ENCODE measurements at regions not wholly inside any gene's neighbourhood (a gene's known extent, or its start where the extent isn't known, plus 50 kb on each side); places are given as distances from the start of the nearest gene placed in this dataset.

DNA sequence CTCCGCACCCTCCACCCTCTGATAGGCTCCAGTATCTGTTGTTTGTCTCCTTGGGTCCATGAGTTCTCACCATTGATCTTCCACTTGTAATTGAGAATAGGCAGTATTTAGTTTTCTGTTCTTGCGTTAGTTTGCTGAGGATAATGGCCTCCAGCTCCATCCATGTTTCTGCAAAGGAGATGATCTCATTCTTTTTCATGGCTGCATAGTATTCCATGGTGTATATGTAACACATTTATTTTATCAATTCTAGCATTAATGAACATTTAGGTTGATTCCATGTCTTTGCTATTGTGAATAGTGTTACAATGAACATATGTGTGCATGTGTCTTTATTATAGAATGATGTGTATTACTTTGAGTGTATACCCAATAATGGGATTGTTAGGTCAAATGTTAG, 814.6 kb upstream of the FRG1 start:
- no peaks in the 10 kb centered on the region for H3K36me3 ChIP-seq (ENCODE audit: insufficient read depth, low read length)
- Mint-ChIP-seq H3K36me3 (ENCODE audit: low read depth) (no peaks in the 10 kb centered on the region), H3K9me3 (peaks cover 4% of the 10 kb centered on the region), H3K4me1 (ENCODE audit: low read depth) (no peaks in the 10 kb centered on the region), H3K27ac (no peak overlapping the region), H3K4me3 (no peak overlapping the region), H3K27me3 (no peaks in the 10 kb centered on the region)
- TF ChIP-seq, protein P1, sequence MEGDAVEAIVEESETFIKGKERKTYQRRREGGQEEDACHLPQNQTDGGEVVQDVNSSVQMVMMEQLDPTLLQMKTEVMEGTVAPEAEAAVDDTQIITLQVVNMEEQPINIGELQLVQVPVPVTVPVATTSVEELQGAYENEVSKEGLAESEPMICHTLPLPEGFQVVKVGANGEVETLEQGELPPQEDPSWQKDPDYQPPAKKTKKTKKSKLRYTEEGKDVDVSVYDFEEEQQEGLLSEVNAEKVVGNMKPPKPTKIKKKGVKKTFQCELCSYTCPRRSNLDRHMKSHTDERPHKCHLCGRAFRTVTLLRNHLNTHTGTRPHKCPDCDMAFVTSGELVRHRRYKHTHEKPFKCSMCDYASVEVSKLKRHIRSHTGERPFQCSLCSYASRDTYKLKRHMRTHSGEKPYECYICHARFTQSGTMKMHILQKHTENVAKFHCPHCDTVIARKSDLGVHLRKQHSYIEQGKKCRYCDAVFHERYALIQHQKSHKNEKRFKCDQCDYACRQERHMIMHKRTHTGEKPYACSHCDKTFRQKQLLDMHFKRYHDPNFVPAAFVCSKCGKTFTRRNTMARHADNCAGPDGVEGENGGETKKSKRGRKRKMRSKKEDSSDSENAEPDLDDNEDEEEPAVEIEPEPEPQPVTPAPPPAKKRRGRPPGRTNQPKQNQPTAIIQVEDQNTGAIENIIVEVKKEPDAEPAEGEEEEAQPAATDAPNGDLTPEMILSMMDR (IDR thresholded peaks at IDR 0.05) = no peak
- intact Hi-C loops (cut with DNase I, micrococcal nuclease) = no loop called here
- H3K9me3 ChIP-seq (ENCODE audit: control insufficient read depth in 1 of 2, insufficient read depth in 1 of 2, low read length in 2 of 2) = peaks cover 0 to 4% of the 10 kb centered on the region in 2 experiments
- CTCF ChIA-PET = no interaction called here
- POLR2A ChIA-PET = no interaction called here
- no peak overlapping the region for H3K27ac ChIP-seq (ENCODE audit: low read depth in 1 of 2, low read length in 2 of 2)
- H3K4me1 ChIP-seq (ENCODE audit: insufficient read depth, low read length) = no peaks in the 10 kb centered on the region
- H3K4me3 ChIP-seq (ENCODE audit: low read length) = no peak overlapping the region
- ATAC-seq (ENCODE audit: poor library complexity) = no peak
- DNase-seq = no peak
- H3K27me3 ChIP-seq (ENCODE audit: control insufficient read depth in 1 of 2, insufficient read depth in 2 of 2, low read length in 2 of 2) = no peaks in the 10 kb centered on the region

GRCh38 chr4:189128341-189128740, 812.3 kb upstream of the FRG1 start:
- ChIA-PET POLR2A (no interaction called here), CTCF (no interaction called here)
- Histone ChIP-seq H3K4me3 (ENCODE audit: low read length) (no peak overlapping the region), H3K27me3 (ENCODE audit: control insufficient read depth in 1 of 2, insufficient read depth in 2 of 2, low read length in 2 of 2) (no peaks in the 10 kb centered on the region), H3K27ac (ENCODE audit: low read depth in 1 of 2, low read length in 2 of 2) (no peak overlapping the region), H3K4me1 (ENCODE audit: insufficient read depth, low read length) (no peaks in the 10 kb centered on the region), H3K9me3 (ENCODE audit: control insufficient read depth in 1 of 2, insufficient read depth in 1 of 2, low read length in 2 of 2) (no peaks in the 10 kb centered on the region), H3K36me3 (ENCODE audit: insufficient read depth, low read length) (no peaks in the 10 kb centered on the region)
- Mint-ChIP-seq H3K27ac (no peak overlapping the region), H3K36me3 (ENCODE audit: low read depth) (no peaks in the 10 kb centered on the region), H3K9me3 (peaks cover 9% of the 10 kb centered on the region), H3K27me3 (no peaks in the 10 kb centered on the region), H3K4me3 (no peak overlapping the region), H3K4me1 (ENCODE audit: low read depth) (no peaks in the 10 kb centered on the region)
- TF ChIP-seq, protein P1 (IDR thresholded peaks at IDR 0.05) = no peak
- intact Hi-C loops (cut with DNase I, micrococcal nuclease) = no loop called here
- ATAC-seq (ENCODE audit: poor library complexity) = no peak
- no peak for DNase-seq

- POLR2A ChIA-PET = no interaction called here
- Mint-ChIP-seq H3K36me3 (ENCODE audit: low read depth) (no peaks in the 10 kb centered on the region), H3K4me3 (no peak overlapping the region), H3K27me3 (no peaks in the 10 kb centered on the region), H3K4me1 (ENCODE audit: low read depth) (no peaks in the 10 kb centered on the region), H3K27ac (no peak overlapping the region), H3K9me3 (peaks cover 9% of the 10 kb centered on the region)
- no peak overlapping the region for H3K27ac ChIP-seq (ENCODE audit: low read depth in 1 of 2, low read length in 2 of 2)
- H3K9me3 ChIP-seq (ENCODE audit: control insufficient read depth in 1 of 2, insufficient read depth in 1 of 2, low read length in 2 of 2) = no peaks in the 10 kb centered on the region
- ATAC-seq (ENCODE audit: poor library complexity) = no peak
- intact Hi-C loops (cut with DNase I, micrococcal nuclease) = no loop called here
- DNase-seq = no peak
- H3K27me3 ChIP-seq (ENCODE audit: control insufficient read depth in 1 of 2, insufficient read depth in 2 of 2, low read length in 2 of 2) = no peaks in the 10 kb centered on the region
- H3K36me3 ChIP-seq (ENCODE audit: insufficient read depth, low read length) = no peaks in the 10 kb centered on the region
- H3K4me3 ChIP-seq (ENCODE audit: low read length) = no peak overlapping the region
- H3K4me1 ChIP-seq (ENCODE audit: insufficient read depth, low read length) = no peaks in the 10 kb centered on the region
- TF ChIP-seq, protein P1 (IDR thresholded peaks at IDR 0.05) = no peak
- CTCF ChIA-PET = no interaction called here
Observed at GRCh38 chr4:189129044-189129694, 811.5 kb upstream of the FRG1 start.

All from CD4-positive, alpha-beta T cell (primary cell).